HG03432 (cell line): ENCODE measurements at regions not wholly inside any gene's neighbourhood (a gene's known extent, or its start where the extent isn't known, plus 50 kb on each side); places are given as distances from the start of the nearest gene placed in this dataset.

Source experiments
- ATAC-seq: cut with Tn5 transposase; IDR thresholded peaks from one replicate; pipeline ENCODE4 v1.9.1; 2021; ENCODE audit warnings: mild to moderate bottlenecking, moderate library complexity; ENCODE audit not compliant: unreplicated experiment

GRCh38 chr14:71647086-71647784 lies 285.0 kb upstream of the RGS6 start:
- ATAC-seq: no peak

GRCh38 chr14:71648725-71649124 lies 283.5 kb upstream of the RGS6 start:
- ATAC-seq: no peak

GRCh38 chr14:71650187-71650755 lies 282.0 kb upstream of the RGS6 start:
- no peak for ATAC-seq

- no peak for ATAC-seq
Observed at GRCh38 chr14:71651228-71651627, 281.0 kb upstream of the RGS6 start.

GRCh38 chr14:71652368-71652767 lies 279.9 kb upstream of the RGS6 start:
- ATAC-seq: no peak

GRCh38 chr14:71654810-71655209 lies 277.4 kb upstream of the RGS6 start:
- no peak for ATAC-seq

GRCh38 chr14:71658261-71658860 lies 273.9 kb upstream of the RGS6 start:
- no peak for ATAC-seq

GRCh38 chr14:71659159-71659558 lies 273.1 kb upstream of the RGS6 start:
- ATAC-seq: no peak

- no peak for ATAC-seq
Observed at GRCh38 chr14:71661441-71661840, 270.8 kb upstream of the RGS6 start.

GRCh38 chr14:71662291-71662790 lies 269.9 kb upstream of the RGS6 start:
- no peak for ATAC-seq

GRCh38 chr14:71665157-71665556 lies 267.1 kb upstream of the RGS6 start:
- no peak for ATAC-seq

GRCh38 chr14:71665781-71666180 lies 266.4 kb upstream of the RGS6 start:
- no peak for ATAC-seq

GRCh38 chr14:71666571-71667145 lies 265.6 kb upstream of the RGS6 start:
- ATAC-seq: no peak

- no peak for ATAC-seq
Observed at GRCh38 chr14:71668186-71668912, 263.9 kb upstream of the RGS6 start.

GRCh38 chr14:71672596-71672995 lies 259.6 kb upstream of the RGS6 start:
- ATAC-seq: no peak

GRCh38 chr14:71675126-71675899 lies 256.9 kb upstream of the RGS6 start:
- ATAC-seq: no peak

- no peak for ATAC-seq
Observed at GRCh38 chr14:71675900-71676287, 256.3 kb upstream of the RGS6 start.

- no peak for ATAC-seq
Observed at GRCh38 chr14:71680736-71681387, 251.4 kb upstream of the RGS6 start.

GRCh38 chr14:71682337-71682736 lies 249.9 kb upstream of the RGS6 start:
- ATAC-seq: no peak

GRCh38 chr14:71684323-71684722 lies 247.9 kb upstream of the RGS6 start:
- no peak for ATAC-seq
